Spleen (tissue), 7 donors: ENCODE measurements at regions not wholly inside any gene's neighbourhood (a gene's known extent, or its start where the extent isn't known, plus 50 kb on each side); places are given as distances from the start of the nearest gene placed in this dataset.

Experiments used
- CTCF ChIP-seq, 11 experiments: fragments of 200-600 bp in 7 of 11; fragments of 450-650 bp in 4 of 11; sonication (generic) in 4 of 11; IDR thresholded peaks in 8 of 11; conservative IDR thresholded peaks in 3 of 11; 1 replicate in 7 of 11; 2 replicates in 4 of 11; pipeline versions ENCODE4 v1.4.0 to v1.8.0; 2016 to 2021; ENCODE audit warnings: antibody characterized with exemption in 11 of 11, inconsistent platforms in 4 of 11, mild to moderate bottlenecking in 1 of 11
- POLR2A ChIP-seq, 3 donors: fragments of 450-650 bp; IDR thresholded peaks; one replicate each; pipeline ENCODE4 v1.5.1; 2017; ENCODE audit warnings: antibody characterized with exemption in 3 of 3, mild to moderate bottlenecking in 1 of 3
- donor health status: DM: no; HTN: no; CAD: no; lungs with moderate emphysema.
- donor health status: DM: no; HTN: no; CAD: no.
- donor health status: DM: no; HTN: no; CAD: no.

- TF ChIP-seq CTCF (IDR thresholded peaks at IDR 0.05 in 8 of 11, conservative IDR thresholded peaks at IDR 0.05 in 3 of 11) (no peak), POLR2A (IDR thresholded peaks at IDR 0.05) (no peak)
Observed at GRCh38 chr9:115395511-115396021, 277.6 kb upstream of the TNC start.
